ENCODE measurements at regions not wholly inside any gene's neighbourhood (a gene's known extent, or its start where the extent isn't known, plus 50 kb on each side); places are given as distances from the start of the nearest gene placed in this dataset.
A peak's percentile ranks its signal among the peaks of the same experiment; 100 is the strongest.

DNA sequence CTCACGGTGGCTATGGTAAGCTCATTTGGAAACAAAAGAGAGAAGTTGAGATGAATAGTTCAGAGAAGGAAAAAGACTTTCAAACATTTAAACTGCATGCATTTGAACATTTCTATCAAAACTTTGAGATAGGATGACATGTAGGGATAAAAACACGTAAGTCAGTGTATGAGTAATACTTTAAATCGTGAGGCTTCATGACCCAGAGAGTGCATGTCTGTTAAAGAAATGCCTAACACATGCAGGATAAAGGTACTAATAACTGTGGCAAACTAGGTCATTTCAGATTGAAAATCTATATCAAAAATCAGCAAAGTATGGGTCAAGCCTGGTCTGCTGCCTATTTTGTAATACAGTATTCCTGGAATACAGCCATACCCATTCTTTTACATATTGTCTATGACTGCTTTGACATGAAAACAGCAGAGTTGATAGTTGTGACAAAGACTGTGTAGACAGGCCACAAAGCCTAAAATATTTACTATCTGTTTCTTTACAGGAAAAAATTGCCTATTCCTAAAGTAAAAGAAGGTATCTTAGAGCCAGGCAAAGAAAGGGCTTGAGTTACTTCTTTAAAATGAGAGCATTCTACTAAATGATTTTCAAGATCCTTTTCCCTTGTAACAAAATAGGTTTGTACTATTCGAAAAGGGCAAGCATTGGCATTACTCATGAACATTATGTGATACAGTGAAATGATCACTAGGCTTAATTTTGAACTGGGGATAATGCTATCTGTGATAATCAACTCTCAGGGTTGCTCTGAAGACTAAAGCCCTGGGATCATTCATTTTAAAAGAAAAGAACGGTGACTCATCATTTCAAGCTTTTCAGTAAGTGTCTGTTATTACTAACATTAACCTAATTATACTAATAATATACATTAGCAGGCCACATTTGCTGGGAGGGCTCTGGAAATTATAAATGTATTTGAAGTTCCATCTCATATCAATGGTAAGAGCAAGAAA lies 185.9 kb downstream of the CRPPA start:
- CTCF ChIA-PET = no interaction called here
- no peaks in the 10 kb centered on the region for H3K36me3 Mint-ChIP-seq (ENCODE audit: low read depth)
- H3K27me3 Mint-ChIP-seq (ENCODE audit: low read depth) = no peaks in the 10 kb centered on the region
- POLR2A ChIA-PET = no interaction called here
- no peak for DNase-seq
- no peak overlapping the region for H3K4me3 Mint-ChIP-seq
- H3K9me3 Mint-ChIP-seq (ENCODE audit: insufficient read depth) = peaks cover 13% of the 10 kb centered on the region
- no peak for ATAC-seq
- no peaks in the 10 kb centered on the region for H3K4me1 Mint-ChIP-seq (ENCODE audit: low read depth)
- no peak overlapping the region for H3K27ac Mint-ChIP-seq

DNA sequence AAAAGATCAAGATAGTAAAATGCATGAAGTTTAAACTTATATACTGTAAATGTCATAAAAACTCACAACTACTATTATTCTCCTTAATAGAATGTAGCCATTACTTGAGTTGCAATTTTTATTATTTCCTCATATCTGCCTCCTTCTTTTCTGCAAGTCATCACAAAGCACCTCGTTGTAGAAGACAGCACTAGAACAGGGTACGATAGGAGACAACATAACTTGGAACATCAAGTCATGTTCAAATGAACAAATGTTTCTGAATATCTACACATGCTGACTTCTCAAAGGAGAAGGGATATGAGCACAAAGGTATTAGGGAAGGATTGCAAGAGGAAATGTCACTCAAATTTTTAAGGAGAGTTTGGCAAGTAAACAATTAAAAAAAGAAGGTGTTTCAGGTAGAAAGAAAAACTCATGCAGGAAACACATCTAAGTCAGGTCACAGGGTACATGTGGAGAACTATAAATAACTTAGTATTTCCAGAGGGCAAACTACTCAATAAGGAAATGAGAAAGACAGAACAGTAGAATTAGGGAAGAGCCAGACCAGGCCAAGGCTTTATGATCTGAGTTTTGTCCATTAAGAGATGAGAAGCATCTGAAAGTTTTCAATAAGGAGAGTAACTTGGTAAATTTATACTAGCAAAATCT lies 186.7 kb downstream of the CRPPA start:
- no peak overlapping the region for H3K27ac Mint-ChIP-seq
- DNase-seq (no peak), ATAC-seq (no peak)
- H3K36me3 Mint-ChIP-seq (ENCODE audit: low read depth) = no peaks in the 10 kb centered on the region
- H3K4me1 Mint-ChIP-seq (ENCODE audit: low read depth) = no peaks in the 10 kb centered on the region
- H3K27me3 Mint-ChIP-seq (ENCODE audit: low read depth) = no peaks in the 10 kb centered on the region
- CTCF ChIA-PET = no interaction called here
- POLR2A ChIA-PET = no interaction called here
- peaks cover 21% of the 10 kb centered on the region for H3K9me3 Mint-ChIP-seq (ENCODE audit: insufficient read depth)
- H3K4me3 Mint-ChIP-seq = no peak overlapping the region

DNA sequence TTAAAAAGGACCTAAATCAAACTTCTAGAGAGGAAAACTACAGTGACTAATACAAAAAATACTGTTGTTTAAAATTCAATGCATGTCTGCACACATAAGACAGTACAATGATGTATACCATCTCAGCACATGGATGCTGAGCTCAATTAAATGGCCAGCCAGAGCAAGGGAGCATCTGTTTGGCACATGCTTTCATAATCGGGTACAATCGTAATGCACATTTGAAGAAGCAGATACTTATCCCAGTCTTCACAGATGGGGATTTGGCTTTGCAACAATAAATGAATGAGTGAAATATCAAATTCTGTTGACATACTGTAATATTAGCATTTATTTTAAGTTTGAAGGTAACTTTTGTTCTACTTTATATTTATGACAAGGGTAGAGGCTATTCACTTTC lies 187.8 kb downstream of the CRPPA start:
- POLR2A ChIA-PET = no interaction called here
- no peak overlapping the region for H3K4me3 Mint-ChIP-seq
- H3K4me1 Mint-ChIP-seq (ENCODE audit: low read depth) = no peaks in the 10 kb centered on the region
- no peaks in the 10 kb centered on the region for H3K27me3 Mint-ChIP-seq (ENCODE audit: low read depth)
- CTCF ChIA-PET = no interaction called here
- H3K36me3 Mint-ChIP-seq (ENCODE audit: low read depth) = no peaks in the 10 kb centered on the region
- no peak overlapping the region for H3K27ac Mint-ChIP-seq
- peaks cover 21% of the 10 kb centered on the region for H3K9me3 Mint-ChIP-seq (ENCODE audit: insufficient read depth)
- DNase-seq (no peak), ATAC-seq (no peak)

DNA sequence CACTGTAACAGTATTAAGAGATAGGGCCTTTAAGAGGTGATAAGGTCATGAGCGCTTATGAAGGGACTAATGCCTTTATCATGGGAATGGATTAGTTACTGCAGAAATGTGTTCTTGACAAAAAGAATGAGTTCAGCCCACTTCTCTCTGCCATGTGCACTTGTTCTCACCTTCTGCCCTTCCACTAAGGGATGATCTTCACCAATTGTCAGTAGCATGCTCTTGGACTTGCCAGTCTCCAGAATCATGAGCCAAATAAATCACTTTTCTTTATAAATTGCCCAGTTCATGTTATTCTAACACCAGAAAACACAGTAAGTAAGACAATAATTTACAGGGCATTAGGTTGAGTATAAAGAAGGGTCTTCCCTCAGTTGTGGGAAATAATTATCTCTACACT lies 189.1 kb downstream of the CRPPA start:
- ChIA-PET CTCF (no interaction called here), POLR2A (no interaction called here)
- peaks cover 21% of the 10 kb centered on the region for H3K9me3 Mint-ChIP-seq (ENCODE audit: insufficient read depth)
- H3K4me1 Mint-ChIP-seq (ENCODE audit: low read depth) = no peaks in the 10 kb centered on the region
- no peaks in the 10 kb centered on the region for H3K36me3 Mint-ChIP-seq (ENCODE audit: low read depth)
- no peak for ATAC-seq
- no peaks in the 10 kb centered on the region for H3K27me3 Mint-ChIP-seq (ENCODE audit: low read depth)
- no peak for DNase-seq
- no peak overlapping the region for H3K4me3 Mint-ChIP-seq
- no peak overlapping the region for H3K27ac Mint-ChIP-seq

DNA sequence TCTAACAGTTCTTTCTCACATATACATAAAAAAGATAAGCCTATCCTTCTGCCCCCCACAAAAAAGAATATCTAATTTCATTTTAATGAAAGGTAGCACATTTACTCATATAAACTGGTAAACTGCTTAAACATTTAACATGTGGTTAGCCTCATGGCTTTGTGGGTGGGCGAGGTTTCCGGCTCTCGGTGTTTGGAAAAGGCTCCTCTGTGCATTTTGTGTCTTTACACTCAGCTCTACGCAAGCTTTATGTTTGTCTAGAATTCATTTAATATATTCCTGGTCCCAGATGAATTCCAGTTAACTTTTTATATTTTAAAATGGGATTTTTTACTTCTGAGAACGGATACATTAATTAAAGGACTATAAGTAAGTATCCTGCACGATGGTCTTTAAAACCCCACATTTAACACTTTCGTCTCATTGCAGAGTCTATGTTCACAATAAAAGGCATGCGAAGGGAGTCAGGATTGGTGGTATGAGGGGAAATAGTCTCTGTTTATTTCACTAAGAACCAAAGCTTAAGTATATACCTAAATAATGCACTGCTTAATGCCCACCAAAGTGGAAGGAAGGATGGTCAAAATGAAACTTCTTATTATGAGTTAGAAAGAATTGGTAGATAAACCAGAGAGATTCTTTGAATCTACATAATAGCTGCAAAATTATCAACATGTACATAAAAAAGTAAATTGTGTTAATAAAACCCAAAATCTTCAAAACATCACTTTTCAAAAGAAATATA lies 197.2 kb downstream of the CRPPA start:
- peak; percentile 75 for ATAC-seq
- Mint-ChIP-seq H3K9me3 (ENCODE audit: insufficient read depth) (no peaks in the 10 kb centered on the region), H3K27me3 (ENCODE audit: low read depth) (no peaks in the 10 kb centered on the region), H3K4me3 (peak overlapping the region; percentile 43), H3K36me3 (ENCODE audit: low read depth) (no peaks in the 10 kb centered on the region), H3K4me1 (ENCODE audit: low read depth) (peaks cover 15% of the 10 kb centered on the region), H3K27ac (peak overlapping the region; percentile 43)
- POLR2A ChIA-PET = interaction anchor here (0.7 kb wide), 1 partner anchor 196 kb away, joined by 3 read pairs; no protein-coding TSS in a partner anchor
- peak; percentile 68 for DNase-seq
- CTCF ChIA-PET = no interaction called here

DNA sequence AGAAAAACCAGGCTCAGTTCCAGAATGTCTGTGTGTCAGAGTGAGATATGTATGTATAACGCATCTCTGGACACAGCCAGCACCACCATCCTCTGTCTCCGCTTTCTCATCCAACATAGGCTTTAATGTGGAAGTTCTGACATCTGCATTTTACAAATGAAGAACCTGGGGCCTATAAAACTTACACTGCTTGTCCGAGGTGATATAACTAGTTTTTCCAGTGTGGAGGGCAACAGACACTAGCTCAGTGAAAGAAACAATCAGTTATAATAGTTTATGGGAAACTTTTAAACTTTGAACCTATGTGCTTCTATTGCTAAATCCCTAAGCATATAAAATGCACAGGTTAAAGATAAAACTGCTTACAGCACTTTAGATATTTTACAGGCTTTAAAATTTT lies 208.7 kb downstream of the CRPPA start:
- H3K27me3 Mint-ChIP-seq (ENCODE audit: low read depth) = no peaks in the 10 kb centered on the region
- no peaks in the 10 kb centered on the region for H3K36me3 Mint-ChIP-seq (ENCODE audit: low read depth)
- H3K9me3 Mint-ChIP-seq (ENCODE audit: insufficient read depth) = no peaks in the 10 kb centered on the region
- H3K4me3 Mint-ChIP-seq = no peak overlapping the region
- ChIA-PET CTCF (no interaction called here), POLR2A (no interaction called here)
- no peak overlapping the region for H3K27ac Mint-ChIP-seq
- no peak for DNase-seq
- ATAC-seq = no peak
- H3K4me1 Mint-ChIP-seq (ENCODE audit: low read depth) = no peaks in the 10 kb centered on the region

DNA sequence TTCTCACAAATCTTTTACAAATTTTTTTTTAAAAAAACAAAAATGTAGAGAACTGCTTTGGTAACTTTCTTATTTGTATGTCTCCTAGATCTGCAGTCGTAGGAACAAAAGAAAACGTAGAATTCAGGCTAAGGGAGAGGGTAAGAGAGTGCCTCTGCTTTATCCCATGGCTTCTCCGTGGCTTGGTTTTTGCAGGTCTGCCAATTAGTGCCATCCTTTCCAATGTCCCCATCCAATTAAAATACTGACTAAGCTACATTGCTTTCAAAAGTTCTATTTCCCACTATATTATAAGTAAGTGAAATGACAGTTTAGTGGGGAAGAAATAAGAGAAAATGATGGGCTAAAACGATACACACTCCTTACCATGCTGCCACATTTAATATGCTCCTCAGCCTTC lies 209.3 kb downstream of the CRPPA start:
- CTCF ChIA-PET = no interaction called here
- Mint-ChIP-seq H3K27ac (no peak overlapping the region), H3K4me1 (ENCODE audit: low read depth) (no peaks in the 10 kb centered on the region), H3K27me3 (ENCODE audit: low read depth) (no peaks in the 10 kb centered on the region), H3K9me3 (ENCODE audit: insufficient read depth) (no peaks in the 10 kb centered on the region), H3K4me3 (no peak overlapping the region), H3K36me3 (ENCODE audit: low read depth) (no peaks in the 10 kb centered on the region)
- DNase-seq (no peak), ATAC-seq (no peak)
- POLR2A ChIA-PET = no interaction called here

DNA sequence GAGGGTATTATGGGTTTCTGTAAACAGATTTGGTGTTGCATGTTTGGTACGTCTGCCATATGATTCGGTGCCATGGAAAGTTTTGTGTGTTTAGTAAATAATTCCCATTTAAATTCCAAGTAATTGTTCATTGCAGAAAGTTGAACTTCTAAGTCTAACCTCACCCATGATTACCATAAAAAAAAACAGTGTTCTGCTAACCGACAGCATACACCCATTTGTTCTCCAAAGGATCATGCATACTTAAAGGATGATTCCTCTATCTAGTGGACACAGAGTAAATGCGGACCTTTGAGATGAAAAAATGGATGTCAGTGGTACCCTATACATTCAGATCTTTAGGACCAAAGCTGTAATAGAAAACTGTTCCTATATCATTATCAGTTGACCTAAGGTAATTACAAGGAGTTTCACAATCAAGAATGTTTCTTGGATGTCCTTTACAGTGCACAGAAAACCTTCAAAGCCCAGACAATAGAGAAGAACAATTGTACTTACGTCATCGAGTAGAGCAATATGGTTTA lies 209.9 kb downstream of the CRPPA start:
- POLR2A ChIA-PET = no interaction called here
- DNase-seq (no peak), ATAC-seq (no peak)
- Mint-ChIP-seq H3K4me3 (no peak overlapping the region), H3K27ac (no peak overlapping the region), H3K9me3 (ENCODE audit: insufficient read depth) (no peaks in the 10 kb centered on the region), H3K27me3 (ENCODE audit: low read depth) (no peaks in the 10 kb centered on the region), H3K4me1 (ENCODE audit: low read depth) (no peaks in the 10 kb centered on the region), H3K36me3 (ENCODE audit: low read depth) (no peaks in the 10 kb centered on the region)
- CTCF ChIA-PET = no interaction called here

DNA sequence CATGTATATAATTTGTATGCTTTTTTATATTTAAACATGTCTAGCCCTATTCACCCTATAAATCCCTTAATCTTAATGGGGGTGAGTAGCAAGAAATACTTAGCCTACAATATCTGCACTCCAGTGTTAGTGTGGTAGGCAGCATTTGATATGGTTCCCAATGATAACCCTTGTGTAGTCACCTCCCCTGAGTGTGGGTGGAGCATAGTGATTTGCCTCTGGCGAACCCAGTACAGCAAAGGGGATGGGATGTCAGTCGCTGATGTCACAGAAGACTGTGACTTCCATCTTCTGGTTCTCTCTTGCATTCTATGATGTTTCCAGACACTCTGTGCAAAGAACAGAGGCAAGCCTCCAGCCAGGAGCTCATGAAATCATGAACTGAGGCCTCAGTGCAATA lies 211.2 kb downstream of the CRPPA start:
- ATAC-seq = no peak
- no peak overlapping the region for H3K27ac Mint-ChIP-seq
- H3K36me3 Mint-ChIP-seq (ENCODE audit: low read depth) = no peaks in the 10 kb centered on the region
- no peaks in the 10 kb centered on the region for H3K4me1 Mint-ChIP-seq (ENCODE audit: low read depth)
- no peaks in the 10 kb centered on the region for H3K27me3 Mint-ChIP-seq (ENCODE audit: low read depth)
- H3K9me3 Mint-ChIP-seq (ENCODE audit: insufficient read depth) = no peaks in the 10 kb centered on the region
- H3K4me3 Mint-ChIP-seq = no peak overlapping the region
- CTCF ChIA-PET = no interaction called here
- POLR2A ChIA-PET = no interaction called here
- no peak for DNase-seq

DNA sequence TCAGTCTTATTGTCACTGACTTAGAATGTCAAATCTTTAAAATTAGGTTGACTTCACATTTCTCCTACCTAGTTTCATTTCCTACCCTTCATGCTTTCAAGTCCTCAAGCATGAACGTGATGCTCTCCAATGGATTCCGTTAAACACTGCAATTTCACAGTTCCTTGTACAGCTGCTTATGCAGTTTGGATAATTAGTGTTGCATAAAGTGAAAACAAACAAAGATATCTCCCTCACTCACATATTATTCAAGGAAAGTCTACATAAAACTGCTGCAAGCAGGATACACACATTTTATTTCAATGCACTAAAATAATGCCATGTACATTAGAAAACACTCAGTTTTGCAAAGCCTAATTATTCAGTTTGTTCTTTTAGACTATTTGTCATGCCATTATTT lies 214.0 kb downstream of the CRPPA start:
- Mint-ChIP-seq H3K4me1 (ENCODE audit: low read depth) (no peaks in the 10 kb centered on the region), H3K9me3 (ENCODE audit: insufficient read depth) (no peaks in the 10 kb centered on the region), H3K27me3 (ENCODE audit: low read depth) (no peaks in the 10 kb centered on the region), H3K36me3 (ENCODE audit: low read depth) (no peaks in the 10 kb centered on the region), H3K4me3 (no peak overlapping the region), H3K27ac (no peak overlapping the region)
- ChIA-PET CTCF (no interaction called here), POLR2A (no interaction called here)
- ATAC-seq (no peak), DNase-seq (no peak)

DNA sequence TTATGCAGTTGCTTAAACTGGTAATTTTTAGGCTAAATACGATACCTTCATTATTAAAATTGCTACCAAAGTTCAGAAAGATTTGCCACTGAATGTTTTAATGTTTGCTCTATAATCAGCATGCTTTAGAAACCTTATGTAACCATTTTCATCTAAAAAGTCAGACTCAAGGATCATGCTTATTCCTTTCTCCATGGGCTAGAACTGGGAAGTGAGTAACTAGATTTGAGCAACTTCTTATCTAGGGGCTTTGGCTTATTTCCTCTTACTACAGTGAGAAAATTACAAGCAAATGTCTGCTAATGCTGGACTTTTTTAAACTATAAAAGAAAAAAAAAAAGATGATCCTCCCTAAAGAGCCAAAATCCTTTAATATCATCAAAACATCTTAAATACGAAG lies 215.9 kb downstream of the CRPPA start:
- Mint-ChIP-seq H3K27ac (no peak overlapping the region), H3K4me3 (no peak overlapping the region), H3K27me3 (ENCODE audit: low read depth) (no peaks in the 10 kb centered on the region), H3K4me1 (ENCODE audit: low read depth) (no peaks in the 10 kb centered on the region), H3K36me3 (ENCODE audit: low read depth) (no peaks in the 10 kb centered on the region), H3K9me3 (ENCODE audit: insufficient read depth) (no peaks in the 10 kb centered on the region)
- no peak for ATAC-seq
- POLR2A ChIA-PET = no interaction called here
- CTCF ChIA-PET = no interaction called here
- DNase-seq = no peak

DNA sequence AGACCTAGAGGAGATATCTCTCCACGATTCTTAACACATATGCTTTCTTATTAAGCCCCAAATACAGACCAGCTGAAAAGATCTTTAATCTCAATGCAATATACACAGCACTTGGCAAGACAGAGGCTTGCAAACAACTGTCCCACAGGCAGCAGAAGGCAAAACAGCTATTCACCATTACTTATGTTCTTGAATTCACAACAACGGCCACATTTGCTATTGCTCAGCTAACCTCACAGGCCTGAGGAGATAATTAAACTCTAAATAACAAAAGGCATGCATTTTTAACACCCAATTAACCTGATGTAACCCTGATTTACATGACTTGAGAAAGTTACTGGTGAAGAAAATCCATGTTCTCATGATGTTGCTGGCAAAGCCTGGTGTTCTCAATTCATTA lies 216.4 kb downstream of the CRPPA start:
- ATAC-seq (no peak), DNase-seq (no peak)
- no peaks in the 10 kb centered on the region for H3K36me3 Mint-ChIP-seq (ENCODE audit: low read depth)
- no peak overlapping the region for H3K4me3 Mint-ChIP-seq
- H3K27me3 Mint-ChIP-seq (ENCODE audit: low read depth) = no peaks in the 10 kb centered on the region
- ChIA-PET CTCF (no interaction called here), POLR2A (no interaction called here)
- H3K4me1 Mint-ChIP-seq (ENCODE audit: low read depth) = no peaks in the 10 kb centered on the region
- peaks cover 4% of the 10 kb centered on the region for H3K9me3 Mint-ChIP-seq (ENCODE audit: insufficient read depth)
- H3K27ac Mint-ChIP-seq = no peak overlapping the region

All from activated CD8-positive, alpha-beta T cell treated with anti-CD3 and anti-CD28 coated beads, Interleukin-2, amount 10 ng/mL, durations not matched to agents 7 days and 5 days (primary cell).